ENCODE measurements at regions not wholly inside any gene's neighbourhood (a gene's known extent, or its start where the extent isn't known, plus 50 kb on each side); places are given as distances from the start of the nearest gene placed in this dataset.

DNA sequence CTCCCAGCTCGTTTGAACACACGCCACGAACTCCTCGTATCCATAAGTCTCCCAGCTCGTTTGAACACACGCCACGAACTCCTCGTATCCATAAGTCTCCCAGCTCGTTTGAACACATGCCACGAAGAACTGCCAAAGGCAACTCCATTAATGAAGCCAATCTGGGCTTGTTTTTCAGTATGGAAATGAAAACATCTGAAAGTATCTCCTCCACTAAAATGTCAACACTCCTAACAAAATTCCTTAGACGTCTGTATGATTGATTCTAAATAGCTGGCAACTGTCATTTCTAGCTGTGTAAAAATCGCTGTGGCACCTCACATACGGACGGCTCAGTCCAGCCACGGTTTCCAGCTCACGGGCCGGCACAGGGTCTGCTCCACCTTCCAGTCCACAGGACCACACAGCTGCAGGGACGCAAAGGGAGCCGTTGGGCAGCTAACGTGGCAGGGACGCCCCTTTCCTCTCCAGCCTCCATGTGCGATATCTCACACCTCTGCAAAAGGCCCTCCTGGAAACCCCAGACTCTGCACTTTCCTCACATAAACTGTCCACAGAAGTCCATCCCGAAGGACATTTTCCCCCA, 67.1 kb upstream of the METRNL start:
- TF ChIP-seq, protein P1, sequence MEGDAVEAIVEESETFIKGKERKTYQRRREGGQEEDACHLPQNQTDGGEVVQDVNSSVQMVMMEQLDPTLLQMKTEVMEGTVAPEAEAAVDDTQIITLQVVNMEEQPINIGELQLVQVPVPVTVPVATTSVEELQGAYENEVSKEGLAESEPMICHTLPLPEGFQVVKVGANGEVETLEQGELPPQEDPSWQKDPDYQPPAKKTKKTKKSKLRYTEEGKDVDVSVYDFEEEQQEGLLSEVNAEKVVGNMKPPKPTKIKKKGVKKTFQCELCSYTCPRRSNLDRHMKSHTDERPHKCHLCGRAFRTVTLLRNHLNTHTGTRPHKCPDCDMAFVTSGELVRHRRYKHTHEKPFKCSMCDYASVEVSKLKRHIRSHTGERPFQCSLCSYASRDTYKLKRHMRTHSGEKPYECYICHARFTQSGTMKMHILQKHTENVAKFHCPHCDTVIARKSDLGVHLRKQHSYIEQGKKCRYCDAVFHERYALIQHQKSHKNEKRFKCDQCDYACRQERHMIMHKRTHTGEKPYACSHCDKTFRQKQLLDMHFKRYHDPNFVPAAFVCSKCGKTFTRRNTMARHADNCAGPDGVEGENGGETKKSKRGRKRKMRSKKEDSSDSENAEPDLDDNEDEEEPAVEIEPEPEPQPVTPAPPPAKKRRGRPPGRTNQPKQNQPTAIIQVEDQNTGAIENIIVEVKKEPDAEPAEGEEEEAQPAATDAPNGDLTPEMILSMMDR (IDR thresholded peaks at IDR 0.05) = no peak
- no peak for TF ChIP-seq POLR2A (IDR thresholded peaks at IDR 0.05)
